ENCODE measurements at regions not wholly inside any gene's neighbourhood (a gene's known extent, or its start where the extent isn't known, plus 50 kb on each side); places are given as distances from the start of the nearest gene placed in this dataset.
"Not testable (repeated sequence)": the region's sequence is repeated elsewhere in the genome, so short reads cannot be mapped to it uniquely, and the experiment has no call there.

- DNase-seq, result not testable (repeated sequence)
Measured at GRCh38 chr7:63856466-63856865, 142.2 kb upstream of the ZNF722 start.

DNA sequence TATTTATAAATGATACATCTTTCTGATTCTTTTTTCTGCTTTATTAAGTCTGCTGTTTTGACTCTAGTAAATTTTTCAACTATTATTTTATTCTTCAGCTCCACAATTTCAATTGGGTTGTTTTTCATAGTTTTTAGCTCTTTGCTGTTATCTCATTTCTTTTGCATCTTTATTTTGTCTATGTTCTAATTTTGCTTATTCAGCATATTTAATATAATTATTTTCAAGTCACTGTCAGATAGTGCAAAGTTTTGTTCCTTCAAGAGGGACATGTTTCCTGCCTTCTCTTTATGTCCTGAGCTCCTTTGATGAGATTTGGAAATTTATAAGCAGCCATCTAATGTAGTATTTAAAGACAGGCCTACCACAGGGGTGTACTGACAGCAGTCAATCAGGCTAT lies 131.5 kb upstream of the ZNF722 start:
- DNase-seq, result no peak

DNA sequence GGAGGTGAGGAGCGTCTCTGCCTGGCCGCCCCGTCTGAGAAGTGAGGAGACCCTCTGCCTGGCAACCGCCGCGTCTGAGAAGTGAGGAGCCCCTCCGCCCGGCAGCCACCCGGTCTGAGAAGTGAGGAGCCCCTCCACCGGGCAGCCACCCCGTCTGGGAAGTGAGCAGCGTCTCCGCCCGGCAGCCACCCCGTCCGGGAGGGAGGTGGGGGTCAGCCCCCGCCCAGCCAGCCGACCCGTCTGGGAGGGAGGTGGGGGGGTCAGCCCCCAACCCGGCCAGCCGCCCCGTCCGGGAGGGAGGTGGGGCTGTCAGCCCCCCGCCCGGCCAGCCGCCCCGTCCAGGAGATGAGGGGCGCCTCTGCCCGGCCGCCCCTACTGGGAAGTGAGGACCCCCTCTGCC lies 124.4 kb upstream of the ZNF722 start:
- not testable (repeated sequence) for DNase-seq

DNA sequence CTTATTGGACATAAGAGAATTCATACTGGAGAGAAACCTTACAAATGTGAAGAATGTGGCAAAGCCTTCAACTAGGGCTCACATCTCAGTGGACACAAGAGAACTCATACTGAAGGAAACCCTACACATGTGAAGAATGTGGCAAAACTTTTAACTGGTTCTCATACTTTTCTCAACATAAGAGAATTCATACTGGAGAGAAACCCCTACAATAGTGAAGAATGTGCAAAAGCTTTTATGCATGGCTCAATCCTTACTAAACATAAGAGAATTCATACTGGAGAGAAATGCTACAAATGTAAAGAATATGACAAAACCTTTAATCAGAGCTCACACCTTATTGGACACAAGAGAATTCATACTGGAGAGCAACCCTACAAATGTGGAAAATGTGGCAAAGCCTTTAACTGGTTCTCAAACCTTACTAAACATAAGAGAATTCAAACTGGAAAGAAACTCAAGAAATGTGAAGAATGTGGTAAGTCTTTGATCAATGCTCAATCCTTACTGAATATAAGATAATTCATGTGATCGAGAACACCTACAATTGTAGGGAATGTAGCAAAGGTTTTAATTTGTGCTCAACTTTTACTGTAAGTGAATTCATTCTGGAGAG lies 121.8 kb upstream of the ZNF722 start:
- no peak for DNase-seq

- no peak for DNase-seq
Measured at GRCh38 chr7:63887031-63887430, 111.6 kb upstream of the ZNF722 start.

GRCh38 chr7:63899691-63900393 lies 98.8 kb upstream of the ZNF722 start:
- DNase-seq, result peak; percentile 81

GRCh38 chr7:63900394-63901203 lies 98.0 kb upstream of the ZNF722 start:
- DNase-seq, result peak; percentile 86

DNA sequence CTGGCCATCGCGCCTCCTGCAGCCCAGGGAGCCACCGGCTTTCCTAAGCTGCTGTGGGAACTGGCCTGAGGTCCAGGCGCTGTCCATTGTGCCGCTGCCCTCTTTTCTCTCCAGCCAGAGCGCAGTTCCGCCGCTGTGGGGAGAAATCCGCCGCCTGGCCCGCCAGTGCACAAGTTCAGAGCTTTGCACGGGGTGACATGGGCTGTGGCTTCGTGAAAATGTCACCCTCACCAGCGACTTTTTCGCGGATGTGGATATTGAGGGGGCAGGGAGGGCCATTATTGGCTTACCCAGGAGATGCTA lies 97.5 kb upstream of the ZNF722 start:
- DNase-seq, result not testable (repeated sequence)

GRCh38 chr7:63918986-63919385 lies 79.7 kb upstream of the ZNF722 start:
- DNase-seq, result no peak

GRCh38 chr7:63925262-63925625 lies 73.4 kb upstream of the ZNF722 start:
- no peak for DNase-seq

GRCh38 chr7:63925626-63926460 lies 72.8 kb upstream of the ZNF722 start:
- peak; percentile 83 for DNase-seq

GRCh38 chr7:63927261-63927660 lies 71.4 kb upstream of the ZNF722 start:
- no peak for DNase-seq

DNA sequence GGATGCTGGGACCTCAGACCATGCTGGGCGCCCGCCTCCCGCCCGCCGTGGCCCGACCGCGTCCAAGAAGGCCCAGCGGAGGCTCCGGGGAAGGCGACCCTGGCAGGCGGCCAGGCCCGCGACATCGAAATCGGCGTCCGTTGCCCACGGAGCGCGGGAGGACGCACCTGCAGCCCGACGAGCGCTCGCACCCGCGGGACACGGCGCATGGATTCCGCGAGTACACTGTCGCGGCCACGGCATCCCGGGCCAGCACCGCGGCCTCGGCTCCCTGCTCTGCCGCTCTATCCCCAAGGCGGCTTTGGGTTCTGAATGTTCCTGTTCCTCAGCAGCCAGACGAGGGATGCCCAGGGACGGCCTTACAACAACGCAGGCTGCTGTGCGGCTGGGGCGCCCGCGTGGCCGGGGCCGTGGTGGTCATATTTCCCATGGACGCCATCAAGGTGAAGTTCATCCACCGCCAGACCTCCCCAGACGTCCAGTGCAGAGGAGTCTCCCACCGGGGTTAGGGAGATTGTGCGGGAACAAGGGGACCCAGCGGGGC lies 67.5 kb upstream of the ZNF722 start:
- DNase-seq, result no peak

DNA sequence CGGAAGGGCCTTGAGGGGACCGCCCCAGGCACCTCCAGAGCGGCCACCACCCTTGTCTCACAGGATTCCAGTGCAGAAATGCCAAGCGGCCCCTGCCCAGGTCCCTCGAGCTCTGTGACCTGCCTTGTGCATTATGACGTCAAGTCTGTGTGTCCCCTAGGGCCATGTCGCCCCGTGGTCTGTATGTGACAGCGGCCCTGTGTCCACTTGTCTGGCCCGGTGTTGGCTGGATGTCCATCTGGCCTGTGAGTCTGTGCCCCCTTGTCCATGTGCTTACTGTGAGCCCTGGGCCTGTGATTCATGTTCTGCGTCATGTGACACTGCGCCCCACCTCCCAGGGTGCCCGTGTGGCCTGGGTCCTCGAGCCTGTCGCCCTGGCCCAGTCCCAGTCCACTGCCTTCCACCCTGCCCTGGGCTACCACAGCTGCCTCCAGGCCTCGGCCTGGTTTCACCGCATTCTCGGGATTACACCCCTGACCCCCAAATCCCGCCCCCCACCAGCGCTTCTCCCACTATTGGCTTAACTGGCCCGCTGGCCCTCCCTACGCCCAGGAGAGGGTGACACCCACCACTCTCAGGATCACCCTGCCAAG lies 66.6 kb upstream of the ZNF722 start:
- DNase-seq, result no peak

Data from activated T-cell treated with anti-CD3 and anti-CD28 coated beads for 4 hours (primary cell).